ENCODE measurements at regions not wholly inside any gene's neighbourhood (a gene's known extent, or its start where the extent isn't known, plus 50 kb on each side); places are given as distances from the start of the nearest gene placed in this dataset.

- no peaks in the 10 kb centered on the region for H4K20me1 ChIP-seq (replicated peaks in 1 of 2; ENCODE audit: control insufficient read depth in 1 of 2, insufficient read depth in 2 of 2, low read length in 2 of 2)
- no peaks in the 10 kb centered on the region for H3K36me3 ChIP-seq (ENCODE audit: control insufficient read depth in 2 of 4, insufficient read depth in 4 of 4, low read length in 3 of 4)
- no peak overlapping the region for H4K91ac ChIP-seq (replicated peaks; ENCODE audit: insufficient read length, low read length)
- H3K79me2 ChIP-seq (ENCODE audit: control insufficient read depth in 1 of 2, insufficient read depth in 2 of 2, low read length in 2 of 2) = no peaks in the 10 kb centered on the region
- H3K4me3 ChIP-seq (ENCODE audit: extremely low read depth in 1 of 4, insufficient read depth in 2 of 4, low read depth in 3 of 4, low read length in 4 of 4) = no peak overlapping the region
- no peak overlapping the region for H4K5ac ChIP-seq (ENCODE audit: insufficient read length, low read depth, low read length)
- H2BK120ac ChIP-seq (replicated peaks; ENCODE audit: low read depth, low read length) = no peak overlapping the region
- no peak overlapping the region for H2BK20ac ChIP-seq (ENCODE audit: low read length)
- no peak overlapping the region for H2AK5ac ChIP-seq (ENCODE audit: low read depth, low read length)
- H2BK12ac ChIP-seq (ENCODE audit: low read depth, low read length) = no peak overlapping the region
- no peak overlapping the region for H2BK15ac ChIP-seq (ENCODE audit: low read length)
- H2AFZ ChIP-seq (ENCODE audit: low read length) = no peak overlapping the region
- H3K56ac ChIP-seq (replicated peaks; ENCODE audit: insufficient read length, low read depth, low read length) = no peak overlapping the region
- H3K4me1 ChIP-seq (replicated peaks in 1 of 4; ENCODE audit: control insufficient read depth in 3 of 4, insufficient read depth in 4 of 4, low read length in 3 of 4) = no peaks in the 10 kb centered on the region
- H3K18ac ChIP-seq (ENCODE audit: extremely low read depth, low read length) = no peak overlapping the region
- no peak overlapping the region for H3K4ac ChIP-seq (replicated peaks; ENCODE audit: insufficient read length, low read depth, low read length)
- no peak overlapping the region for H3K9ac ChIP-seq (replicated peaks in 1 of 4; ENCODE audit: extremely low read depth in 1 of 4, low read depth in 3 of 4, low read length in 3 of 4)
- FAIRE-seq = no peak
- H3K14ac ChIP-seq (ENCODE audit: insufficient read length) = no peak overlapping the region
- no peak for DNase-seq (ENCODE audit: low read depth in 1 of 2, low spot score in 2 of 2)
- H4K8ac ChIP-seq (ENCODE audit: extremely low read depth, insufficient read depth, low read length) = no peak overlapping the region
- ChIA-PET POLR2A (ENCODE audit: partially characterized antibody) (no interaction called here), CTCF (ENCODE audit: partially characterized antibody) (no interaction called here)
- no peaks in the 10 kb centered on the region for H3K9me3 ChIP-seq (ENCODE audit: insufficient read depth in 2 of 2, low read depth in 1 of 2, low read length in 1 of 2)
- H3K23ac ChIP-seq (ENCODE audit: insufficient read length) = no peak overlapping the region
- no peaks in the 10 kb centered on the region for H3K23me2 ChIP-seq (ENCODE audit: low read depth, low read length)
- no peaks in the 10 kb centered on the region for H3K79me1 ChIP-seq (ENCODE audit: low read depth, low read length)
- H3K4me2 ChIP-seq (ENCODE audit: insufficient read depth in 1 of 2, low read depth in 2 of 2, low read length in 2 of 2) = no peak overlapping the region
- no peak overlapping the region for H3K27ac ChIP-seq (ENCODE audit: low read depth, low read length)
- no peak overlapping the region for H2BK5ac ChIP-seq (ENCODE audit: low read depth, low read length)
- H3K27me3 ChIP-seq (replicated peaks in 1 of 4; ENCODE audit: control insufficient read depth in 3 of 4, extremely low read depth in 1 of 4, insufficient read depth in 3 of 4, low read length in 3 of 4) = no peaks in the 10 kb centered on the region
- no peak for TF ChIP-seq RBBP5 (IDR thresholded peaks at IDR 0.05; ENCODE audit: borderline replicate concordance, low read depth, low read length)
- no peak for TF ChIP-seq CHD7 (IDR thresholded peaks at IDR 0.05; ENCODE audit: insufficient replicate concordance, low read length)
These were observed 287.5 kb upstream of the FKBP1C start for GRCh38 chr6:62923728-62924127.
